Muscle layer of colon (tissue), 2 donors: ENCODE measurements at regions not wholly inside any gene's neighbourhood (a gene's known extent, or its start where the extent isn't known, plus 50 kb on each side); places are given as distances from the start of the nearest gene placed in this dataset.

Experiments used
- H3K27ac ChIP-seq: one replicate; pipeline ENCODE4 v1.7.0; 2013; ENCODE audit warnings: low read depth, mild to moderate bottlenecking, low read length, moderate library complexity
- H3K27me3 ChIP-seq, 2 donors: one replicate each; pipeline ENCODE4 v1.7.0; 2013; ENCODE audit warnings: low read length in 2 of 2, mild to moderate bottlenecking in 2 of 2; ENCODE audit not compliant: insufficient read depth in 2 of 2, control insufficient read depth in 1 of 2
- H3K36me3 ChIP-seq: one replicate; pipeline ENCODE4 v1.7.0; 2013; ENCODE audit warnings: mild to moderate bottlenecking, low read length; ENCODE audit not compliant: insufficient read depth
- H3K4me1 ChIP-seq: one replicate; pipeline ENCODE4 v1.7.0; 2013; ENCODE audit warnings: mild to moderate bottlenecking, low read length; ENCODE audit not compliant: insufficient read depth
- H3K4me3 ChIP-seq, 2 donors: one replicate each; pipeline ENCODE4 v1.7.0; 2013; ENCODE audit warnings: low read length in 2 of 2, low read depth in 1 of 2, mild to moderate bottlenecking in 1 of 2, moderate library complexity in 1 of 2
- H3K9ac ChIP-seq: one replicate; pipeline ENCODE4 v1.7.0; 2013; ENCODE audit warnings: low read length
- H3K9me3 ChIP-seq: one replicate; pipeline ENCODE4 v1.7.0; 2013; ENCODE audit warnings: mild to moderate bottlenecking, low read length
- donor health status: abdominal sarcoma.
- donor health status: Adenocarcinoma of cecum.

GRCh38 chr2:18684206-18685038 is 95.1 kb upstream of the NT5C1B start:
- H3K9ac ChIP-seq, result no peak overlapping the region
- no peaks in the 10 kb centered on the region for H3K4me1 ChIP-seq
- H3K4me3 ChIP-seq, result no peak overlapping the region
- no peaks in the 10 kb centered on the region for H3K36me3 ChIP-seq
- no peaks in the 10 kb centered on the region for H3K9me3 ChIP-seq
- no peaks in the 10 kb centered on the region for H3K27me3 ChIP-seq
- no peak overlapping the region for H3K27ac ChIP-seq

- Histone ChIP-seq H3K4me3 (no peak overlapping the region), H3K36me3 (no peaks in the 10 kb centered on the region), H3K4me1 (no peaks in the 10 kb centered on the region), H3K27ac (no peak overlapping the region), H3K9ac (no peak overlapping the region), H3K9me3 (no peaks in the 10 kb centered on the region), H3K27me3 (no peaks in the 10 kb centered on the region)
Measured at GRCh38 chr2:18682681-18683080, 93.3 kb upstream of the NT5C1B start.

- no peak overlapping the region for H3K9ac ChIP-seq
- no peaks in the 10 kb centered on the region for H3K4me1 ChIP-seq
- no peak overlapping the region for H3K27ac ChIP-seq
- H3K4me3 ChIP-seq, result no peak overlapping the region
- no peaks in the 10 kb centered on the region for H3K9me3 ChIP-seq
- no peaks in the 10 kb centered on the region for H3K36me3 ChIP-seq
- H3K27me3 ChIP-seq, result no peaks in the 10 kb centered on the region
Measured at GRCh38 chr2:18677280-18677679, 87.9 kb upstream of the NT5C1B start.

- no peaks in the 10 kb centered on the region for H3K36me3 ChIP-seq
- no peak overlapping the region for H3K9ac ChIP-seq
- no peaks in the 10 kb centered on the region for H3K4me1 ChIP-seq
- H3K4me3 ChIP-seq, result no peak overlapping the region
- no peaks in the 10 kb centered on the region for H3K9me3 ChIP-seq
- H3K27me3 ChIP-seq, result no peaks in the 10 kb centered on the region
- no peak overlapping the region for H3K27ac ChIP-seq
Measured at GRCh38 chr2:18674309-18674708, 84.9 kb upstream of the NT5C1B start.

- no peaks in the 10 kb centered on the region for H3K9me3 ChIP-seq
Measured at GRCh38 chr2:18671363-18671762, 82.0 kb upstream of the NT5C1B start.

GRCh38 chr2:18668221-18668620 is 78.9 kb upstream of the NT5C1B start:
- no peaks in the 10 kb centered on the region for H3K36me3 ChIP-seq

More at GRCh38 chr2:18671363-18671762, 82.0 kb upstream of the NT5C1B start:
- Histone ChIP-seq H3K27me3 (no peaks in the 10 kb centered on the region), H3K4me1 (no peaks in the 10 kb centered on the region), H3K9ac (no peak overlapping the region), H3K36me3 (no peaks in the 10 kb centered on the region), H3K27ac (no peak overlapping the region), H3K4me3 (no peak overlapping the region)

GRCh38 chr2:18664421-18664820 is 75.1 kb upstream of the NT5C1B start:
- H3K27me3 ChIP-seq, result no peaks in the 10 kb centered on the region
- H3K4me3 ChIP-seq, result no peak overlapping the region
- H3K9ac ChIP-seq, result no peak overlapping the region

More at GRCh38 chr2:18668221-18668620, 78.9 kb upstream of the NT5C1B start:
- Histone ChIP-seq H3K4me1 (no peaks in the 10 kb centered on the region), H3K27ac (no peak overlapping the region), H3K4me3 (no peak overlapping the region), H3K9ac (no peak overlapping the region), H3K9me3 (no peaks in the 10 kb centered on the region), H3K27me3 (no peaks in the 10 kb centered on the region)

GRCh38 chr2:18663861-18664260 is 74.5 kb upstream of the NT5C1B start:
- H3K36me3 ChIP-seq, result no peaks in the 10 kb centered on the region
- no peaks in the 10 kb centered on the region for H3K9me3 ChIP-seq
- no peak overlapping the region for H3K4me3 ChIP-seq
- H3K9ac ChIP-seq, result no peak overlapping the region
- no peaks in the 10 kb centered on the region for H3K27me3 ChIP-seq
- H3K4me1 ChIP-seq, result no peaks in the 10 kb centered on the region
- H3K27ac ChIP-seq, result no peak overlapping the region

More at GRCh38 chr2:18664421-18664820, 75.1 kb upstream of the NT5C1B start:
- Histone ChIP-seq H3K9me3 (no peaks in the 10 kb centered on the region), H3K4me1 (no peaks in the 10 kb centered on the region), H3K27ac (no peak overlapping the region), H3K36me3 (no peaks in the 10 kb centered on the region)

GRCh38 chr2:18662689-18663088 is 73.3 kb upstream of the NT5C1B start:
- no peaks in the 10 kb centered on the region for H3K4me1 ChIP-seq
- H3K27me3 ChIP-seq, result no peaks in the 10 kb centered on the region

GRCh38 chr2:18659915-18660314 is 70.5 kb upstream of the NT5C1B start:
- Histone ChIP-seq H3K27me3 (no peaks in the 10 kb centered on the region), H3K4me3 (no peak overlapping the region), H3K9me3 (no peaks in the 10 kb centered on the region), H3K4me1 (no peaks in the 10 kb centered on the region), H3K9ac (no peak overlapping the region), H3K27ac (no peak overlapping the region), H3K36me3 (no peaks in the 10 kb centered on the region)

More at GRCh38 chr2:18662689-18663088, 73.3 kb upstream of the NT5C1B start:
- Histone ChIP-seq H3K27ac (no peak overlapping the region), H3K9ac (no peak overlapping the region), H3K9me3 (no peaks in the 10 kb centered on the region), H3K4me3 (no peak overlapping the region), H3K36me3 (no peaks in the 10 kb centered on the region)

- H3K36me3 ChIP-seq, result no peaks in the 10 kb centered on the region
- no peak overlapping the region for H3K9ac ChIP-seq
- no peaks in the 10 kb centered on the region for H3K27me3 ChIP-seq
- H3K4me1 ChIP-seq, result peaks cover 9% of the 10 kb centered on the region
- no peaks in the 10 kb centered on the region for H3K9me3 ChIP-seq
- H3K4me3 ChIP-seq, result no peak overlapping the region
- H3K27ac ChIP-seq, result no peak overlapping the region
Measured at GRCh38 chr2:18656048-18656447, 66.7 kb upstream of the NT5C1B start.
